ENCODE measurements at regions not wholly inside any gene's neighbourhood (a gene's known extent, or its start where the extent isn't known, plus 50 kb on each side); places are given as distances from the start of the nearest gene placed in this dataset.
"Not testable (repeated sequence)": the region's sequence is repeated elsewhere in the genome, so short reads cannot be mapped to it uniquely, and the experiment has no call there.

DNA sequence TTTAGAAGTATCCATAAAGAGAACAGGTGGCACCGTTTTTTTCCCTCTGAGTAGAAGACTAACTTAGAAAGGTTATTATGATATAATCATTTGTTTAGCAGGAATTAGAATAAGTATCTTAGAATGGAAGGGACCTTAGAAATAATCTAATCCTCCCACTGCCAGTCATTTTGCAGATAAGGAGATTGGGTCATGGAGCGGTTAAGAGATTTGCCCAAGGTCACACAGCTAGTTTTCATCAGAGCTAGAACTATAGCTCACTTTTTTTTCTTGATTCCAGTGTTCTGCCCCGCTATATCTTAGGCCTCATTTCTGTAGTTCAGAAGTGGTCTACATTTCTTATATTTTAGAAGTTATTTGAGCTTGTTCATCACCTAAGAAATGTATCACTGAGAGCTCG, 139.6 kb downstream of the PRL start:
- Histone ChIP-seq H3K4me3 (no peak overlapping the region), H3K27ac (no peak overlapping the region), H3K4me2 (no peak overlapping the region), H3K4me1 (no peaks in the 10 kb centered on the region), H3K9me3 (no peaks in the 10 kb centered on the region)
- TF ChIP-seq RAD21 (conservative IDR thresholded peaks at IDR 0.05 in 1 of 2, IDR thresholded peaks at IDR 0.05 in 1 of 2): no peak
- no peak for TF ChIP-seq ESRRA (IDR thresholded peaks at IDR 0.05; ENCODE audit: borderline replicate concordance, low read length)
- TF ChIP-seq, protein P1, sequence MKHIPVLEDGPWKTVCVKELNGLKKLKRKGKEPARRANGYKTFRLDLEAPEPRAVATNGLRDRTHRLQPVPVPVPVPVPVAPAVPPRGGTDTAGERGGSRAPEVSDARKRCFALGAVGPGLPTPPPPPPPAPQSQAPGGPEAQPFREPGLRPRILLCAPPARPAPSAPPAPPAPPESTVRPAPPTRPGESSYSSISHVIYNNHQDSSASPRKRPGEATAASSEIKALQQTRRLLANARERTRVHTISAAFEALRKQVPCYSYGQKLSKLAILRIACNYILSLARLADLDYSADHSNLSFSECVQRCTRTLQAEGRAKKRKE (CRISPR knock-in tag; IDR thresholded peaks at IDR 0.05; ENCODE audit: low read depth): no peak
- TF ChIP-seq, protein P2, sequence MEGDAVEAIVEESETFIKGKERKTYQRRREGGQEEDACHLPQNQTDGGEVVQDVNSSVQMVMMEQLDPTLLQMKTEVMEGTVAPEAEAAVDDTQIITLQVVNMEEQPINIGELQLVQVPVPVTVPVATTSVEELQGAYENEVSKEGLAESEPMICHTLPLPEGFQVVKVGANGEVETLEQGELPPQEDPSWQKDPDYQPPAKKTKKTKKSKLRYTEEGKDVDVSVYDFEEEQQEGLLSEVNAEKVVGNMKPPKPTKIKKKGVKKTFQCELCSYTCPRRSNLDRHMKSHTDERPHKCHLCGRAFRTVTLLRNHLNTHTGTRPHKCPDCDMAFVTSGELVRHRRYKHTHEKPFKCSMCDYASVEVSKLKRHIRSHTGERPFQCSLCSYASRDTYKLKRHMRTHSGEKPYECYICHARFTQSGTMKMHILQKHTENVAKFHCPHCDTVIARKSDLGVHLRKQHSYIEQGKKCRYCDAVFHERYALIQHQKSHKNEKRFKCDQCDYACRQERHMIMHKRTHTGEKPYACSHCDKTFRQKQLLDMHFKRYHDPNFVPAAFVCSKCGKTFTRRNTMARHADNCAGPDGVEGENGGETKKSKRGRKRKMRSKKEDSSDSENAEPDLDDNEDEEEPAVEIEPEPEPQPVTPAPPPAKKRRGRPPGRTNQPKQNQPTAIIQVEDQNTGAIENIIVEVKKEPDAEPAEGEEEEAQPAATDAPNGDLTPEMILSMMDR (IDR thresholded peaks at IDR 0.05): no peak
- TF ChIP-seq HEYL (CRISPR knock-in tag; IDR thresholded peaks at IDR 0.05): no peak
- TF ChIP-seq POLR2AphosphoS2 (conservative IDR thresholded peaks at IDR 0.05; ENCODE audit: low read length): no peak
- TF ChIP-seq NR3C1 (IDR thresholded peaks at IDR 0.05): no peak
- TF ChIP-seq, protein P3, sequence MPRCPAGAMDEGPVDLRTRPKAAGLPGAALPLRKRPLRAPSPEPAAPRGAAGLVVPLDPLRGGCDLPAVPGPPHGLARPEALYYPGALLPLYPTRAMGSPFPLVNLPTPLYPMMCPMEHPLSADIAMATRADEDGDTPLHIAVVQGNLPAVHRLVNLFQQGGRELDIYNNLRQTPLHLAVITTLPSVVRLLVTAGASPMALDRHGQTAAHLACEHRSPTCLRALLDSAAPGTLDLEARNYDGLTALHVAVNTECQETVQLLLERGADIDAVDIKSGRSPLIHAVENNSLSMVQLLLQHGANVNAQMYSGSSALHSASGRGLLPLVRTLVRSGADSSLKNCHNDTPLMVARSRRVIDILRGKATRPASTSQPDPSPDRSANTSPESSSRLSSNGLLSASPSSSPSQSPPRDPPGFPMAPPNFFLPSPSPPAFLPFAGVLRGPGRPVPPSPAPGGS (IDR thresholded peaks at IDR 0.05): no peak
- TF ChIP-seq RCOR1 (IDR thresholded peaks at IDR 0.05; ENCODE audit: low read depth, low read length): no peak
- TF ChIP-seq CBX8 (IDR thresholded peaks at IDR 0.05): no peak
- no peak for TF ChIP-seq PHF8 (IDR thresholded peaks at IDR 0.05; ENCODE audit: borderline replicate concordance, low read depth)
- TF ChIP-seq CHD2 (IDR thresholded peaks at IDR 0.05; ENCODE audit: low read length, partially characterized antibody): no peak
- no peak for ATAC-seq
- FAIRE-seq: no peak
- WGBS (ENCODE audit: missing lambda C conversion rate): 90% methylated on average over 4 of the region's 4 CpGs
- no peak for DNase-seq (ENCODE audit: low read depth in 1 of 2, low spot score in 1 of 2)
- CTCF ChIA-PET: no interaction called here
- POLR2A ChIA-PET: no interaction called here

DNA sequence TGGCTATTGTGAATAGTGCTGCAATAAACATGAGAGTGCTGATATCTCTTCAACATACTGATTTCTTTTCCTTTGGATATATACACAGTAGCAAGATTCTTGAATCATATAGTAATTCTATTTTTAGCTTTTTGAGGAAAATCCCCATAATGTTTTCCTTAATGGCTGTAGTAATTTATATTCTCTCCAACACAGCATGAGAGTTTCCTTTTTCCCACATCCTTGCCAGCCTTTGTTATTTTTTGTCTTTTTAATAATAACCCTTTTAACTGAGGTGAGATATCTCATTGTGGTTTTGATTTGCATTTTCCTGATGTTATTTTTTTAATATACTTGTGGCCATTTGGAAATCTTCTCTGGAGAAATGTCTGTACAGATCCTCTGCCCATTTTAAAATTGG, 132.6 kb downstream of the PRL start:
- FAIRE-seq: no peak
- DNase-seq (ENCODE audit: low read depth in 1 of 2, low spot score in 1 of 2): no peak

DNA sequence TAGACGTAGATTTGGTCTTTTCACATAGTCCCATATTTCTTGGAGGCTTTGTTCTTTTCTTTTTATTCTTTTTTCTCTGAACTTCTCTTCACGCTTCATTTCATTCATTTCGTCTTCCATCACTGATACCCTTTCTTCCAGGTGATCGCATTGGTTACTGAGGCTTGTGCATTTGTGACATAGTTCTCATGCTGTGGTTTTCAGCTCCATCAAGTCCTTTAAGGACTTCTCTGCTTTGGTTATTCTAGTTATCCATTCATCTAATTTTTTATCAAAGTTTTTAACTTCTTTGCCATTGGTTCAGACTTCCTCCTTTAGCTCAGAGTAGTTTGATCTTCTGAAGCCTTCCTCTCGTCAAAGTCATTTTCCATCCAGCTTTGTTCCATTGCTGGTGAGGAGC, 125.8 kb downstream of the PRL start:
- DNase-seq (ENCODE audit: low read depth in 1 of 2, low spot score in 1 of 2); FAIRE-seq; ATAC-seq; CTCF ChIA-PET; H3K27ac ChIP-seq; POLR2A ChIA-PET; H3K4me1 ChIP-seq; H3K4me2 ChIP-seq; H3K4me3 ChIP-seq: not testable (repeated sequence)
- 78% methylated on average over 5 of the region's 5 CpGs for WGBS (ENCODE audit: missing lambda C conversion rate)
- peaks cover 11% of the 10 kb centered on the region; the same call in 2 of the 3 replicates for H3K9me3 ChIP-seq

More for the DNA sequence above, 132.6 kb downstream of the PRL start:
- TF ChIP-seq NPAS2 (CRISPR knock-in tag; IDR thresholded peaks at IDR 0.05; ENCODE audit: borderline replicate concordance) (no peak), GATA3 (IDR thresholded peaks at IDR 0.05; ENCODE audit: borderline replicate concordance) (no peak), NFE2L2 (conservative IDR thresholded peaks at IDR 0.05; ENCODE audit: low read length) (no peak), POLR2AphosphoS2 (conservative IDR thresholded peaks at IDR 0.05; ENCODE audit: low read length) (no peak)
- Histone ChIP-seq H3K4me1 (no peaks in the 10 kb centered on the region), H3K27ac (no peak overlapping the region), H3K4me2 (no peak overlapping the region), H3K4me3 (no peak overlapping the region), H3K9me3 (no peaks in the 10 kb centered on the region)
- CTCF ChIA-PET: no interaction called here
- POLR2A ChIA-PET: interaction anchor here (1.1 kb wide), 1 partner anchor 571 kb away, joined by 3 read pairs; the partner anchor contains the start of gene SOX4
- no peak for ATAC-seq

DNA sequence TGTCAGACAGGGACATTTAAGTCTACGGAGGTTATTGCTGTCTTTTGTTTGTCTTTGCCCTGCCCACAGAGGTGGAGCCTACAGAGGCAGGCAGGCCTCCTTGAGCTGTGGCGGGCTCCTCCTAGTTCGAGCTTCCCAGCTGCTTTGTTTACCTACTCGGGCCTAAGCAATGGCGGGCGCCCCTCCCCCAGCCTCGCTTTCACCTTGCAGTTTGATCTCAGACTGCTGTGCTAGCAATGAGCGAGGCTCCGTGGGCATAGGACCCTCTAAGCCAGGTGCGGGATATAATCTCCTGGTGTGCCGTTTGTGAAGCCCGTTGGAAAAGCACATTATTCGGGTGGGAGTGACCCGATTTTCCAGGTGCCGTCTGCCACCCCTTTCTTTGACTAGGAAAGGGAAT, 125.0 kb downstream of the PRL start:
- CTCF ChIA-PET: not testable (repeated sequence)

More for the DNA sequence above, 125.0 kb downstream of the PRL start:
- H3K4me2 ChIP-seq; H3K27ac ChIP-seq; POLR2A ChIA-PET; ATAC-seq; DNase-seq (ENCODE audit: low read depth in 1 of 2, low spot score in 1 of 2); FAIRE-seq; H3K4me1 ChIP-seq; H3K4me3 ChIP-seq: not testable (repeated sequence)
- H3K9me3 ChIP-seq: peaks cover 11% of the 10 kb centered on the region; the same call in 2 of the 3 replicates
- 78% methylated on average over 7 of the region's 15 CpGs for WGBS (ENCODE audit: missing lambda C conversion rate)

All from A549 (cell line).